Stomach smooth muscle (tissue), 2 donors: ENCODE measurements at regions not wholly inside any gene's neighbourhood (a gene's known extent, or its start where the extent isn't known, plus 50 kb on each side); places are given as distances from the start of the nearest gene placed in this dataset.

Source experiments
- H3K27ac ChIP-seq: one replicate; pipeline ENCODE4 v1.7.0; 2013; ENCODE audit warnings: mild to moderate bottlenecking, low read length, inconsistent platforms
- H3K27me3 ChIP-seq, 2 donors: one replicate each; pipeline ENCODE4 v1.7.0; 2013; ENCODE audit warnings: low read length in 2 of 2; ENCODE audit not compliant: insufficient read depth in 2 of 2, control insufficient read depth in 1 of 2
- H3K36me3 ChIP-seq, 2 donors: one replicate each; pipeline ENCODE4 v1.7.0; 2013; ENCODE audit warnings: low read length in 2 of 2; ENCODE audit not compliant: control insufficient read depth in 2 of 2, insufficient read depth in 2 of 2
- H3K4me1 ChIP-seq: one replicate; pipeline ENCODE4 v1.7.0; 2013; ENCODE audit warnings: low read length; ENCODE audit not compliant: control insufficient read depth, insufficient read depth
- H3K4me3 ChIP-seq, 2 donors: one replicate each; pipeline ENCODE4 v1.7.0; 2013; ENCODE audit warnings: low read length in 2 of 2
- H3K9ac ChIP-seq, 2 donors: one replicate each; pipeline ENCODE4 v1.7.0; 2013; ENCODE audit warnings: low read length in 2 of 2, mild to moderate bottlenecking in 1 of 2
- H3K9me3 ChIP-seq, 2 donors: one replicate each; pipeline ENCODE4 v1.7.0; 2013; ENCODE audit warnings: low read length in 2 of 2; ENCODE audit not compliant: control insufficient read depth in 2 of 2
- donor health status: healthy.
- donor health status: Pancreatic carcinoma.

DNA sequence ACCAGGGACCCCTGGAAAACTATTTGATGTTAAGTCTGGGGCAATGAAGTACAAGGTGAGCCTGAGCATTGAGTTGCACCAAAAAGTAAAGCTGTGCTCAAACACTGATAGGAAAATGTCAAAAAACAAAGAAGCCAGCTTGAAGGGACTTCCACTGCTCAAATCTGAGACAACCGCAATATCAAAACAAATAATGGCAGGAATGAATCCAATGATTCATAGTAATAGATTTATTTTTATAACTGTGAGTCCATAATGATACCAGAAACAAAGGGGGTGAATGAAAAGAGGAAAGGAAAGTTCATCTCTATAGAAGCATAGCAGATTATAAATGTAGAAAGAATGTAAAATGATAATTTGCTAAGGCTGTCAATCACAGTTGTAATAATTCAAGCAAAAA, 237.3 kb upstream of the ZBTB20 start:
- Histone ChIP-seq H3K9ac (no peak overlapping the region), H3K27me3 (no peaks in the 10 kb centered on the region), H3K27ac (no peak overlapping the region), H3K4me1 (no peaks in the 10 kb centered on the region), H3K4me3 (no peak overlapping the region), H3K36me3 (no peaks in the 10 kb centered on the region), H3K9me3 (no peaks in the 10 kb centered on the region)

GRCh38 chr3:115385774-115386730, 237.3 kb upstream of the GAP43 start:
- Histone ChIP-seq H3K4me3 (no peak overlapping the region), H3K9me3 (no peaks in the 10 kb centered on the region), H3K36me3 (no peaks in the 10 kb centered on the region), H3K27me3 (no peaks in the 10 kb centered on the region), H3K4me1 (no peaks in the 10 kb centered on the region), H3K9ac (no peak overlapping the region), H3K27ac (no peak overlapping the region)

GRCh38 chr3:115388166-115388565, 235.1 kb upstream of the GAP43 start:
- Histone ChIP-seq H3K27ac (no peak overlapping the region), H3K9me3 (no peaks in the 10 kb centered on the region), H3K4me1 (no peaks in the 10 kb centered on the region), H3K4me3 (no peak overlapping the region), H3K9ac (no peak overlapping the region), H3K36me3 (no peaks in the 10 kb centered on the region), H3K27me3 (no peaks in the 10 kb centered on the region)

- no peaks in the 10 kb centered on the region for H3K36me3 ChIP-seq
- no peak overlapping the region for H3K27ac ChIP-seq
- no peak overlapping the region for H3K9ac ChIP-seq
- no peaks in the 10 kb centered on the region for H3K4me1 ChIP-seq
- no peaks in the 10 kb centered on the region for H3K27me3 ChIP-seq
- H3K4me3 ChIP-seq = no peak overlapping the region
- H3K9me3 ChIP-seq = no peaks in the 10 kb centered on the region
These were observed 234.5 kb upstream of the GAP43 start for GRCh38 chr3:115388811-115389210.

- H3K4me3 ChIP-seq = no peak overlapping the region
These were observed 226.5 kb upstream of the GAP43 start for GRCh38 chr3:115396801-115397200.

DNA sequence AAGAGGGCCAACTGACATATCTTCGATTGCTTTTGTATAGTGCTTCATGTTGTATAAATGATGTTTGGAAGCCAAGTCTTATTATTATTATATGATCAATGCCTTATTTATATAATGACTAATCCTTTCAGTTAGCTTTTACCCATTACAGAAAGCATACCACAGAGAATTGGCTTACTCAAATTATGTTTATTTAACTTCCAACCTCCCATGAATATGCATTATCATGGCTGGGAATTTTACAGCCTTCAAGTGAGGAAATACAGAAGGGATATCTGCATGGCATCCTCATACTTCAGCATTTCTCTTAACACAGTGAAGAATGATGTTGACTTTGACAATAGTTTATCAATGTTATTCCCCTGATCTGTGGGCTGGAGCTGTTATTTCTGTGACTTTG, 225.9 kb upstream of the GAP43 start:
- Histone ChIP-seq H3K4me1 (no peaks in the 10 kb centered on the region), H3K9ac (no peak overlapping the region), H3K9me3 (no peaks in the 10 kb centered on the region), H3K27me3 (no peaks in the 10 kb centered on the region), H3K27ac (no peak overlapping the region), H3K4me3 (no peak overlapping the region), H3K36me3 (no peaks in the 10 kb centered on the region)

More at GRCh38 chr3:115396801-115397200, 226.5 kb upstream of the GAP43 start:
- Histone ChIP-seq H3K4me1 (no peaks in the 10 kb centered on the region), H3K9ac (no peak overlapping the region), H3K9me3 (no peaks in the 10 kb centered on the region), H3K36me3 (no peaks in the 10 kb centered on the region), H3K27ac (no peak overlapping the region), H3K27me3 (no peaks in the 10 kb centered on the region)

GRCh38 chr3:115398506-115398905, 224.8 kb upstream of the GAP43 start:
- Histone ChIP-seq H3K27ac (no peak overlapping the region), H3K9me3 (no peaks in the 10 kb centered on the region), H3K36me3 (no peaks in the 10 kb centered on the region), H3K4me3 (no peak overlapping the region), H3K9ac (no peak overlapping the region), H3K27me3 (no peaks in the 10 kb centered on the region), H3K4me1 (no peaks in the 10 kb centered on the region)

DNA sequence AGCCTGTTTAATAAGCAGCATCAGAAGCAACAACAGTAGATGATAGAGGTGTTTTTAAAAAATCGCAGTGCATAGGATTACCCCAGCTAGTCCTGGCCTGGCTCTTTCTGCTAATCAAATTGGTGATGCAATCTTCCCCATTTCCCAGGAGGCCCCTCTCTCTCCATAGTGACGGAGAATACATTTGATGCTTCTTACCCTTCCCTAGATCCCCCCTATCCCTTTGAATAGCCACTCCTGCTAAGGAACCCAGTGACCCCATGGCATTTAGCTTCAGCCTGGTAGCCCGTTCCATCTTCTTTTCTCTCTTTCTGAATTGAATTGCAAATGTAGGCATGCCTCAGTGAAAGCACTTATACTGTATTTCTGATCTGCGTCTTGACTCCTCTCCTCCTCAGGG, 223.6 kb upstream of the GAP43 start:
- no peak overlapping the region for H3K27ac ChIP-seq
- no peak overlapping the region for H3K4me3 ChIP-seq
- H3K27me3 ChIP-seq = no peaks in the 10 kb centered on the region
- H3K9me3 ChIP-seq = no peaks in the 10 kb centered on the region
- H3K9ac ChIP-seq = no peak overlapping the region
- H3K4me1 ChIP-seq = no peaks in the 10 kb centered on the region
- H3K36me3 ChIP-seq = no peaks in the 10 kb centered on the region

DNA sequence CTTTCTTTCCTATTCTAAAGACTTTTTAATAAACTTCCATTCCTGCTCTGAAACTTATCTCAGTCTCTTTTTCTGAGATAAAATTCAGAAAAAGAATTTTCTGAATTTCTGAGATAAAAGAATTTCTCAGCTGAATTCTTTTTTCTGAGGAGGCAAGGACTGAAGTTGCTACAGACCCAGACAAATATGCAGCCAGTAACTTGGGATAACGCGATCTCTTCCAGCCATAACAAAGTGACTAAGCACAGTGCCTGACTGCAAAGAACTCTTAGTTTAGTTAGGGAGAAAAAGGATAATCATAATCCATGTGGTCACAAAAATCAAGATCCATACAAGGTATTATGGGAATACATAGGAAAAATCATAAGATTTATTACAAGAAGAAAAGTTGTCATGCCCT, 222.0 kb upstream of the GAP43 start:
- no peak overlapping the region for H3K9ac ChIP-seq
- H3K9me3 ChIP-seq = no peaks in the 10 kb centered on the region
- no peaks in the 10 kb centered on the region for H3K27me3 ChIP-seq
- no peaks in the 10 kb centered on the region for H3K4me1 ChIP-seq
- no peaks in the 10 kb centered on the region for H3K36me3 ChIP-seq
- H3K4me3 ChIP-seq = no peak overlapping the region
- no peak overlapping the region for H3K27ac ChIP-seq

GRCh38 chr3:115401851-115402501, 221.3 kb upstream of the GAP43 start:
- H3K4me1 ChIP-seq = no peaks in the 10 kb centered on the region
- no peak overlapping the region for H3K4me3 ChIP-seq
- no peak overlapping the region for H3K27ac ChIP-seq
- H3K9me3 ChIP-seq = no peaks in the 10 kb centered on the region
- H3K36me3 ChIP-seq = no peaks in the 10 kb centered on the region
- H3K9ac ChIP-seq = no peak overlapping the region
- no peaks in the 10 kb centered on the region for H3K27me3 ChIP-seq

- no peak overlapping the region for H3K27ac ChIP-seq
- no peak overlapping the region for H3K9ac ChIP-seq
These were observed 220.7 kb upstream of the GAP43 start for GRCh38 chr3:115402651-115403050.

More at GRCh38 chr3:115402651-115403050, 220.7 kb upstream of the GAP43 start:
- Histone ChIP-seq H3K9me3 (no peaks in the 10 kb centered on the region), H3K4me1 (no peaks in the 10 kb centered on the region), H3K27me3 (no peaks in the 10 kb centered on the region), H3K36me3 (no peaks in the 10 kb centered on the region), H3K4me3 (no peak overlapping the region)
